CD8-positive, alpha-beta memory T cell (primary cell): ENCODE measurements at regions not wholly inside any gene's neighbourhood (a gene's known extent, or its start where the extent isn't known, plus 50 kb on each side); places are given as distances from the start of the nearest gene placed in this dataset.
"Not testable (repeated sequence)": the region's sequence is repeated elsewhere in the genome, so short reads cannot be mapped to it uniquely, and the experiment has no call there.

Experiments used
- CTCF ChIA-PET: fragments of 350-600 bp; sonication (Branson Sonifier 250); formaldehyde crosslinking; loops from one replicate; lab custom pipeline; 2021; ENCODE audit warnings: antibody characterized with exemption; lab: Charles Lee
- POLR2A ChIA-PET: fragments of 350-600 bp; sonication (Branson Sonifier 250); formaldehyde crosslinking; loops from one replicate; lab custom pipeline; 2021; ENCODE audit warnings: antibody characterized with exemption; lab: Charles Lee
- DNase-seq, 5 donors: peaks; one replicate each; pipeline versions ENCODE4 v3.0.0 to v3.0.0-alpha.2; 2020 to 2022; ENCODE audit warnings: mixed read lengths in 1 of 5
- H3K27ac ChIP-seq: one replicate; pipeline ENCODE4 v1.7.0; 2013; ENCODE audit warnings: low read depth, mild to moderate bottlenecking, low read length, moderate library complexity
- H3K27me3 ChIP-seq: 2 replicates; pipeline ENCODE4 v1.7.0; 2013; ENCODE audit warnings: low read length, mild to moderate bottlenecking; ENCODE audit not compliant: insufficient read depth, poor library complexity, severe bottlenecking
- H3K36me3 ChIP-seq: 2 replicates; pipeline ENCODE4 v1.7.0; 2013; ENCODE audit warnings: mild to moderate bottlenecking, low read length, moderate library complexity; ENCODE audit not compliant: insufficient read depth
- H3K4me1 ChIP-seq: 2 replicates; pipeline ENCODE4 v1.7.0; 2013; ENCODE audit warnings: mild to moderate bottlenecking, low read length, moderate library complexity; ENCODE audit not compliant: insufficient read depth
- H3K4me3 ChIP-seq: 2 replicates; pipeline ENCODE4 v1.7.0; 2013; ENCODE audit warnings: mild to moderate bottlenecking, low read length
- H3K9me3 ChIP-seq: 2 replicates; pipeline ENCODE4 v1.7.0; 2013; ENCODE audit warnings: mild to moderate bottlenecking, low read length
- H3K27ac Mint-ChIP-seq, 8 donors: one replicate each; pipeline ENCODE4 v1.8.0; 2020 to 2021; ENCODE audit warnings: mixed read lengths in 8 of 8, mild to moderate bottlenecking in 6 of 8, inconsistent platforms in 3 of 8, moderate library complexity in 3 of 8
- H3K27me3 Mint-ChIP-seq, 2 donors: one replicate each; pipeline ENCODE4 v1.8.0; 2020 to 2021; ENCODE audit warnings: mixed read lengths in 2 of 2, mild to moderate bottlenecking in 1 of 2, moderate library complexity in 1 of 2
- H3K36me3 Mint-ChIP-seq, 3 donors: one replicate each; pipeline ENCODE4 v1.8.0; 2020 to 2021; ENCODE audit warnings: mixed read lengths in 3 of 3, inconsistent platforms in 1 of 3, mild to moderate bottlenecking in 1 of 3
- H3K4me1 Mint-ChIP-seq, 3 donors: one replicate each; pipeline ENCODE4 v1.8.0; 2020 to 2021; ENCODE audit warnings: mixed read lengths in 3 of 3, inconsistent platforms in 1 of 3, mild to moderate bottlenecking in 1 of 3
- H3K4me3 Mint-ChIP-seq, 7 donors: one replicate each; pipeline ENCODE4 v1.8.0; 2020 to 2021; ENCODE audit warnings: mixed read lengths in 7 of 7, mild to moderate bottlenecking in 6 of 7, moderate library complexity in 4 of 7, inconsistent platforms in 2 of 7
- H3K9me3 Mint-ChIP-seq, 5 donors: one replicate each; pipeline ENCODE4 v1.8.0; 2020 to 2022; ENCODE audit warnings: mixed read lengths in 5 of 5, mild to moderate bottlenecking in 3 of 5, moderate library complexity in 2 of 5, inconsistent platforms in 1 of 5

- Histone ChIP-seq H3K4me3 (no peak overlapping the region), H3K27ac (no peak overlapping the region), H3K9me3 (no peaks in the 10 kb centered on the region), H3K36me3 (no peaks in the 10 kb centered on the region), H3K4me1 (no peaks in the 10 kb centered on the region), H3K27me3 (no peaks in the 10 kb centered on the region)
- no peaks in the 10 kb centered on the region for H3K27me3 Mint-ChIP-seq
- CTCF ChIA-PET = no interaction called here
- H3K9me3 Mint-ChIP-seq = peaks cover 4 to 13% (median 11%) of the 10 kb centered on the region in 5 donors
- DNase-seq = no peak
- H3K27ac Mint-ChIP-seq = no peak overlapping the region
- no peak overlapping the region for H3K4me3 Mint-ChIP-seq
- H3K4me1 Mint-ChIP-seq = no peaks in the 10 kb centered on the region
- POLR2A ChIA-PET = no interaction called here
- H3K36me3 Mint-ChIP-seq = no peaks in the 10 kb centered on the region
Observed at GRCh38 chr3:757711-758110, 335.1 kb upstream of the CNTN6 start.

- Mint-ChIP-seq H3K27me3 (no peaks in the 10 kb centered on the region), H3K4me3 (no peak overlapping the region), H3K36me3 (no peaks in the 10 kb centered on the region), H3K9me3 (peaks cover 4 to 13% (median 11%) of the 10 kb centered on the region in 5 donors), H3K27ac (no peak overlapping the region), H3K4me1 (no peaks in the 10 kb centered on the region)
- Histone ChIP-seq H3K27ac (no peak overlapping the region), H3K4me3 (no peak overlapping the region), H3K36me3 (no peaks in the 10 kb centered on the region), H3K4me1 (no peaks in the 10 kb centered on the region), H3K27me3 (no peaks in the 10 kb centered on the region), H3K9me3 (no peaks in the 10 kb centered on the region)
- CTCF ChIA-PET = no interaction called here
- DNase-seq = no peak
- POLR2A ChIA-PET = no interaction called here
Observed at GRCh38 chr3:759106-759505, 333.7 kb upstream of the CNTN6 start.

GRCh38 chr3:773433-773832 is 319.4 kb upstream of the CNTN6 start:
- H3K27ac ChIP-seq, DNase-seq, H3K36me3 Mint-ChIP-seq, H3K4me3 Mint-ChIP-seq, H3K27ac Mint-ChIP-seq, H3K27me3 Mint-ChIP-seq, CTCF ChIA-PET, H3K4me1 ChIP-seq, H3K4me3 ChIP-seq, H3K4me1 Mint-ChIP-seq, H3K9me3 ChIP-seq, H3K27me3 ChIP-seq, POLR2A ChIA-PET, H3K36me3 ChIP-seq: not testable (repeated sequence)
- H3K9me3 Mint-ChIP-seq = peaks cover 0 to 54% (median 10%) of the 10 kb centered on the region in 5 donors

- Mint-ChIP-seq H3K27me3 (peaks cover 0 to 1% of the 10 kb centered on the region in 2 donors), H3K4me1 (no peaks in the 10 kb centered on the region), H3K4me3 (no peak overlapping the region), H3K9me3 (peaks cover 0 to 56% (median 9%) of the 10 kb centered on the region in 5 donors), H3K36me3 (no peaks in the 10 kb centered on the region), H3K27ac (no peak overlapping the region)
- H3K4me3 ChIP-seq = no peak overlapping the region
- POLR2A ChIA-PET = no interaction called here
- H3K27me3 ChIP-seq = no peaks in the 10 kb centered on the region
- no peaks in the 10 kb centered on the region for H3K9me3 ChIP-seq
- H3K27ac ChIP-seq = no peak overlapping the region
- no peaks in the 10 kb centered on the region for H3K36me3 ChIP-seq
- CTCF ChIA-PET = no interaction called here
- DNase-seq = no peak
- H3K4me1 ChIP-seq = no peaks in the 10 kb centered on the region
Observed at GRCh38 chr3:775178-775880, 317.5 kb upstream of the CNTN6 start.

GRCh38 chr3:780505-780904 is 312.3 kb upstream of the CNTN6 start:
- H3K27me3 Mint-ChIP-seq = peaks cover 0 to 1% of the 10 kb centered on the region in 2 donors
- H3K4me3 Mint-ChIP-seq = no peak overlapping the region
- POLR2A ChIA-PET = no interaction called here
- peaks cover 2 to 32% (median 12%) of the 10 kb centered on the region in 5 donors for H3K9me3 Mint-ChIP-seq
- Histone ChIP-seq H3K9me3 (no peaks in the 10 kb centered on the region), H3K27ac (no peak overlapping the region), H3K27me3 (no peaks in the 10 kb centered on the region), H3K36me3 (no peaks in the 10 kb centered on the region), H3K4me3 (no peak overlapping the region), H3K4me1 (no peaks in the 10 kb centered on the region)
- CTCF ChIA-PET = no interaction called here
- no peaks in the 10 kb centered on the region for H3K4me1 Mint-ChIP-seq
- no peak overlapping the region for H3K27ac Mint-ChIP-seq
- no peaks in the 10 kb centered on the region for H3K36me3 Mint-ChIP-seq
- no peak for DNase-seq

GRCh38 chr3:791442-791841 is 301.4 kb upstream of the CNTN6 start:
- H3K4me3 Mint-ChIP-seq = no peak overlapping the region
- no peaks in the 10 kb centered on the region for H3K9me3 ChIP-seq
- no peaks in the 10 kb centered on the region for H3K36me3 ChIP-seq
- H3K27ac Mint-ChIP-seq = no peak overlapping the region
- ChIA-PET CTCF (no interaction called here), POLR2A (no interaction called here)
- peaks cover 0 to 3% of the 10 kb centered on the region in 2 donors for H3K27me3 Mint-ChIP-seq
- no peaks in the 10 kb centered on the region for H3K4me1 Mint-ChIP-seq
- no peak overlapping the region for H3K27ac ChIP-seq
- H3K9me3 Mint-ChIP-seq = peaks cover 0 to 26% (median 3%) of the 10 kb centered on the region in 5 donors
- H3K36me3 Mint-ChIP-seq = no peaks in the 10 kb centered on the region
- no peaks in the 10 kb centered on the region for H3K27me3 ChIP-seq
- no peak overlapping the region for H3K4me3 ChIP-seq
- no peak for DNase-seq
- no peaks in the 10 kb centered on the region for H3K4me1 ChIP-seq

GRCh38 chr3:792630-793029 is 300.2 kb upstream of the CNTN6 start:
- no peaks in the 10 kb centered on the region for H3K36me3 Mint-ChIP-seq
- Histone ChIP-seq H3K36me3 (no peaks in the 10 kb centered on the region), H3K4me1 (no peaks in the 10 kb centered on the region), H3K27ac (no peak overlapping the region), H3K27me3 (no peaks in the 10 kb centered on the region), H3K9me3 (no peaks in the 10 kb centered on the region), H3K4me3 (no peak overlapping the region)
- no peaks in the 10 kb centered on the region for H3K4me1 Mint-ChIP-seq
- CTCF ChIA-PET = no interaction called here
- no peak for DNase-seq
- H3K27me3 Mint-ChIP-seq = peaks cover 0 to 3% of the 10 kb centered on the region in 2 donors
- no peak overlapping the region for H3K4me3 Mint-ChIP-seq
- H3K27ac Mint-ChIP-seq = no peak overlapping the region
- POLR2A ChIA-PET = no interaction called here
- H3K9me3 Mint-ChIP-seq = peaks cover 0 to 26% (median 3%) of the 10 kb centered on the region in 5 donors

GRCh38 chr3:804211-804610 is 288.6 kb upstream of the CNTN6 start:
- H3K27me3 ChIP-seq = no peaks in the 10 kb centered on the region
- ChIA-PET POLR2A (no interaction called here), CTCF (no interaction called here)
- no peaks in the 10 kb centered on the region for H3K36me3 ChIP-seq
- no peaks in the 10 kb centered on the region for H3K4me1 ChIP-seq
- no peak for DNase-seq
- H3K27ac Mint-ChIP-seq = no peak overlapping the region
- no peaks in the 10 kb centered on the region for H3K27me3 Mint-ChIP-seq
- no peak overlapping the region for H3K27ac ChIP-seq
- no peaks in the 10 kb centered on the region for H3K9me3 ChIP-seq
- peaks cover 2 to 13% (median 10%) of the 10 kb centered on the region in 5 donors for H3K9me3 Mint-ChIP-seq
- no peak overlapping the region for H3K4me3 ChIP-seq
- no peaks in the 10 kb centered on the region for H3K36me3 Mint-ChIP-seq
- H3K4me3 Mint-ChIP-seq = no peak overlapping the region
- no peaks in the 10 kb centered on the region for H3K4me1 Mint-ChIP-seq
